Activated CD4-positive, alpha-beta T cell treated with anti-CD3 and anti-CD28 coated beads for 1 hour (primary cell): ENCODE measurements at regions not wholly inside any gene's neighbourhood (a gene's known extent, or its start where the extent isn't known, plus 50 kb on each side); places are given as distances from the start of the nearest gene placed in this dataset.

Experiments
- DNase-seq: peaks from one replicate; pipeline ENCODE4 v3.0.0-alpha.2; 2020

GRCh38 chr12:34292736-34293625 is 270.7 kb downstream of the ALG10 start:
- DNase-seq, result no peak

- DNase-seq, result no peak
Measured at GRCh38 chr12:34294137-34294536, 271.8 kb downstream of the ALG10 start.

- no peak for DNase-seq
Measured at GRCh38 chr12:34294671-34295365, 272.5 kb downstream of the ALG10 start.

- no peak for DNase-seq
Measured at GRCh38 chr12:34295366-34296142, 273.3 kb downstream of the ALG10 start.

GRCh38 chr12:34296143-34297041 is 274.1 kb downstream of the ALG10 start:
- DNase-seq, result no peak

GRCh38 chr12:34297126-34297789 is 275.0 kb downstream of the ALG10 start:
- DNase-seq, result no peak

- DNase-seq, result no peak
Measured at GRCh38 chr12:34297790-34298164, 275.5 kb downstream of the ALG10 start.

- DNase-seq, result no peak
Measured at GRCh38 chr12:34298176-34298970, 276.1 kb downstream of the ALG10 start.

- DNase-seq, result no peak
Measured at GRCh38 chr12:34298971-34299801, 276.9 kb downstream of the ALG10 start.

GRCh38 chr12:34299802-34300193 is 277.5 kb downstream of the ALG10 start:
- DNase-seq, result no peak

- no peak for DNase-seq
Measured at GRCh38 chr12:34300376-34301250, 278.3 kb downstream of the ALG10 start.

- no peak for DNase-seq
Measured at GRCh38 chr12:34301251-34302130, 279.2 kb downstream of the ALG10 start.

- no peak for DNase-seq
Measured at GRCh38 chr12:34302131-34302885, 280.0 kb downstream of the ALG10 start.

- no peak for DNase-seq
Measured at GRCh38 chr12:34303091-34303870, 281.0 kb downstream of the ALG10 start.

GRCh38 chr12:34304001-34304400 is 281.7 kb downstream of the ALG10 start:
- DNase-seq, result no peak

- no peak for DNase-seq
Measured at GRCh38 chr12:34304546-34304945, 282.2 kb downstream of the ALG10 start.
